ENCODE measurements at regions not wholly inside any gene's neighbourhood (a gene's known extent, or its start where the extent isn't known, plus 50 kb on each side); places are given as distances from the start of the nearest gene placed in this dataset.

GRCh38 chr7:1340461-1341360 is 108.0 kb downstream of the UNCX start:
- Mint-ChIP-seq H3K4me3 (no peak overlapping the region), H3K4me1 (no peaks in the 10 kb centered on the region), H3K9me3 (peaks cover 31% of the 10 kb centered on the region), H3K36me3 (peaks cover 8% of the 10 kb centered on the region; the same call in 1 of the 2 replicates), H3K27ac (no peak overlapping the region), H3K27me3 (ENCODE audit: low read depth) (peaks cover 10% of the 10 kb centered on the region)
- ChIA-PET CTCF (no interaction called here), POLR2A (no interaction called here)
- no peak for TF ChIP-seq TP53 (CRISPR knock-in tag; IDR thresholded peaks at IDR 0.05)
- TF ChIP-seq OVOL2 (CRISPR knock-in tag; IDR thresholded peaks at IDR 0.05; ENCODE audit: borderline replicate concordance), result no peak
- TF ChIP-seq ATF2 (CRISPR knock-in tag; IDR thresholded peaks at IDR 0.05; ENCODE audit: borderline replicate concordance, low read depth), result no peak
- TF ChIP-seq AR (CRISPR knock-in tag; IDR thresholded peaks at IDR 0.05), result no peak
- TF ChIP-seq MAX (CRISPR knock-in tag; IDR thresholded peaks at IDR 0.05), result no peak
- TF ChIP-seq FOXJ3 (CRISPR knock-in tag; IDR thresholded peaks at IDR 0.05; ENCODE audit: borderline replicate concordance), result no peak
- no peak for TF ChIP-seq ZNF232 (CRISPR knock-in tag; IDR thresholded peaks at IDR 0.05)
- DNase-seq (ENCODE audit: low spot score) (no peak), ATAC-seq (no peak)

- Mint-ChIP-seq H3K9me3 (peaks cover 27% of the 10 kb centered on the region), H3K4me3 (no peak overlapping the region), H3K4me1 (no peaks in the 10 kb centered on the region), H3K27ac (no peak overlapping the region), H3K27me3 (ENCODE audit: low read depth) (peaks cover 6% of the 10 kb centered on the region), H3K36me3 (peaks cover 7% of the 10 kb centered on the region; the same call in 1 of the 2 replicates)
- ChIA-PET CTCF (no interaction called here), POLR2A (no interaction called here)
- ATAC-seq (no peak), DNase-seq (ENCODE audit: low spot score) (no peak)
- no peak for TF ChIP-seq ZNF532 (CRISPR knock-in tag; IDR thresholded peaks at IDR 0.05; ENCODE audit: borderline replicate concordance)
- no peak for TF ChIP-seq ETV6 (CRISPR knock-in tag; IDR thresholded peaks at IDR 0.05)
- no peak for TF ChIP-seq IRF2 (CRISPR knock-in tag; IDR thresholded peaks at IDR 0.05; ENCODE audit: borderline replicate concordance, low read depth)
- no peak for TF ChIP-seq ZNF671 (CRISPR knock-in tag; IDR thresholded peaks at IDR 0.05)
- no peak for TF ChIP-seq OVOL2 (CRISPR knock-in tag; IDR thresholded peaks at IDR 0.05; ENCODE audit: borderline replicate concordance)
- TF ChIP-seq SMAD4 (CRISPR knock-in tag; IDR thresholded peaks at IDR 0.05), result no peak
- no peak for TF ChIP-seq ZSCAN18 (CRISPR knock-in tag; IDR thresholded peaks at IDR 0.05)
- no peak for TF ChIP-seq FOXJ3 (CRISPR knock-in tag; IDR thresholded peaks at IDR 0.05; ENCODE audit: borderline replicate concordance)
- no peak for TF ChIP-seq ELF4 (CRISPR knock-in tag; IDR thresholded peaks at IDR 0.05; ENCODE audit: low read depth)
- no peak for TF ChIP-seq GABPB1 (CRISPR knock-in tag; IDR thresholded peaks at IDR 0.05)
- no peak for TF ChIP-seq ESRRA (CRISPR knock-in tag; IDR thresholded peaks at IDR 0.05; ENCODE audit: borderline replicate concordance)
- TF ChIP-seq PRDM15 (CRISPR knock-in tag; IDR thresholded peaks at IDR 0.05), result no peak
- no peak for TF ChIP-seq FOXK1 (CRISPR knock-in tag; IDR thresholded peaks at IDR 0.05)
- TF ChIP-seq MXD4 (CRISPR knock-in tag; IDR thresholded peaks at IDR 0.05; ENCODE audit: borderline replicate concordance), result no peak
Observed at GRCh38 chr7:1341361-1342089, 108.9 kb downstream of the UNCX start.

Data from WTC11 (cell line).